IMR-90 (cell line): ENCODE measurements at regions not wholly inside any gene's neighbourhood (a gene's known extent, or its start where the extent isn't known, plus 50 kb on each side); places are given as distances from the start of the nearest gene placed in this dataset.

Experiments
- BHLHE40 ChIP-seq: fragments of 150-350 bp; IDR thresholded peaks from 2 replicates; pipeline ENCODE4 v1.6.1; 2016; ENCODE audit warnings: mild to moderate bottlenecking, low read depth, low read length
- CEBPB ChIP-seq: IDR thresholded peaks from 2 replicates; pipeline ENCODE4 v1.6.1; 2012; ENCODE audit warnings: low read depth, low read length, improper control_type of control experiment
- CTCF ChIP-seq: conservative IDR thresholded peaks from 2 replicates; pipeline ENCODE4 v1.5.1; 2012; ENCODE audit warnings: mild to moderate bottlenecking, low read depth, low read length, improper control_type of control experiment
- FOS ChIP-seq: fragments of 150-350 bp; IDR thresholded peaks from 2 replicates; pipeline ENCODE4 v1.6.1; 2016; ENCODE audit warnings: low read depth, low read length
- MAZ ChIP-seq: IDR thresholded peaks from 2 replicates; pipeline ENCODE4 v1.6.1; 2012; ENCODE audit warnings: low read depth, mild to moderate bottlenecking, low read length, improper control_type of control experiment, moderate library complexity, borderline replicate concordance
- MXI1 ChIP-seq: IDR thresholded peaks from 2 replicates; pipeline ENCODE4 v1.6.1; 2012; ENCODE audit warnings: low read depth, mild to moderate bottlenecking, low read length, moderate library complexity, borderline replicate concordance
- NFE2L2 ChIP-seq: fragments of 150-350 bp; IDR thresholded peaks from 2 replicates; pipeline ENCODE4 v1.6.1; 2016; ENCODE audit warnings: low read depth, mild to moderate bottlenecking, low read length
- POLR2A ChIP-seq: IDR thresholded peaks from 2 replicates; pipeline ENCODE4 v1.6.1; 2012; ENCODE audit warnings: mild to moderate bottlenecking, low read depth, low read length
- RAD21 ChIP-seq: IDR thresholded peaks from 2 replicates; pipeline ENCODE4 v1.6.1; 2012; ENCODE audit warnings: low read length, improper control_type of control experiment
- RCOR1 ChIP-seq: IDR thresholded peaks from 2 replicates; pipeline ENCODE4 v1.6.1; 2012; ENCODE audit warnings: mild to moderate bottlenecking, low read length, improper control_type of control experiment; ENCODE audit not compliant: insufficient replicate concordance
- RFX5 ChIP-seq: IDR thresholded peaks from 2 replicates; pipeline ENCODE4 v1.8.0; 2012; ENCODE audit warnings: low read depth, mild to moderate bottlenecking, low read length, moderate library complexity
- SMC3 ChIP-seq: fragments of 150-350 bp; IDR thresholded peaks from 2 replicates; pipeline ENCODE4 v1.6.1; 2016; ENCODE audit warnings: low read depth, mild to moderate bottlenecking, antibody characterized with exemption, low read length, moderate library complexity
- USF2 ChIP-seq: fragments of 150-350 bp; IDR thresholded peaks from 2 replicates; pipeline ENCODE4 v1.6.1; 2017; ENCODE audit warnings: mild to moderate bottlenecking, antibody characterized with exemption, low read length, low read depth
- TF ChIP-seq, protein P1 (sequence below): fragments of 150-350 bp; IDR thresholded peaks from 2 replicates; pipeline ENCODE4 v1.6.1; 2016; ENCODE audit warnings: low read depth, mild to moderate bottlenecking, low read length, moderate library complexity, borderline replicate concordance

DNA sequence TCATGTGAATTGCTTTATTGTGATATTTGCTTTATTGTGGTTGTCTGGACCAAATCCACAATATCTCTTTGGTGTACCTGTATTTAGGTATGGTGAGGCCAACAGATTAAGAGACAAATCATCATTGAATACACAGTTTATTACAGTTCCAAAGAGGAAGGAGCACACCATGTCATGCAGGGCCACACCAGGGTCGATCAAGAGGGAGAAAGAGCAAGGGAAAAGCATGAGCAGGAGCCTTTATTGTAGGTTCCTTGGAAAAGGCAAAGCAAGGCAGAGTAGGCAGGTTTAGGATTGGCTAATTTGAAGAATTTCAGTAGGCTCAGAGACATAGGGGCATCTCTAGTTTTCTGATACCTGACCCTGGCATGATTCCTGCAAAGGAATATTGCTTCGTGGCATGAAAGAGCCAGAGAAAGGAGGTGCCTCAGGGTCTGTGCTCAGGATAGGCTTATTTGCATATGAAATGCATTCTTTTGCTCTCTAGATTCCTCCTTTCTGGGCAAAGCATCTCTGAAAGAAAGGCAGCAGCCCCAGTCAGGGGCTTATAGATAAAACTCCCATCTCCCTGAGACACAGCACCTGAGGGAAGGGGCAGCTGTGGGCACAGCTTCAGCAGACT, 214.2 kb upstream of the ERBB4 start:
- no peak for TF ChIP-seq POLR2A
- no peak for TF ChIP-seq USF2
- TF ChIP-seq MAZ = no peak
- no peak for TF ChIP-seq CTCF
- no peak for TF ChIP-seq BHLHE40
- no peak for TF ChIP-seq RAD21
- TF ChIP-seq CEBPB = no peak
- TF ChIP-seq, protein P1, sequence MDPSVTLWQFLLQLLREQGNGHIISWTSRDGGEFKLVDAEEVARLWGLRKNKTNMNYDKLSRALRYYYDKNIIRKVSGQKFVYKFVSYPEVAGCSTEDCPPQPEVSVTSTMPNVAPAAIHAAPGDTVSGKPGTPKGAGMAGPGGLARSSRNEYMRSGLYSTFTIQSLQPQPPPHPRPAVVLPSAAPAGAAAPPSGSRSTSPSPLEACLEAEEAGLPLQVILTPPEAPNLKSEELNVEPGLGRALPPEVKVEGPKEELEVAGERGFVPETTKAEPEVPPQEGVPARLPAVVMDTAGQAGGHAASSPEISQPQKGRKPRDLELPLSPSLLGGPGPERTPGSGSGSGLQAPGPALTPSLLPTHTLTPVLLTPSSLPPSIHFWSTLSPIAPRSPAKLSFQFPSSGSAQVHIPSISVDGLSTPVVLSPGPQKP = no peak
- no peak for TF ChIP-seq SMC3
- no peak for TF ChIP-seq NFE2L2
- no peak for TF ChIP-seq MXI1
- no peak for TF ChIP-seq RFX5
- TF ChIP-seq RCOR1 = no peak
- no peak for TF ChIP-seq FOS
